GM12875 (cell line): ENCODE measurements at regions not wholly inside any gene's neighbourhood (a gene's known extent, or its start where the extent isn't known, plus 50 kb on each side); places are given as distances from the start of the nearest gene placed in this dataset.
"Not testable (repeated sequence)": the region's sequence is repeated elsewhere in the genome, so short reads cannot be mapped to it uniquely, and the experiment has no call there.

Source experiments
- H3K4me3 ChIP-seq: one replicate; pipeline ENCODE4 v1.5.1; 2011; ENCODE audit warnings: low read depth, low read length, control low read depth
- TF ChIP-seq, protein P1 (sequence below): IDR thresholded peaks from 2 replicates; pipeline ENCODE4 v1.5.1; 2011; ENCODE audit warnings: low read depth, mild to moderate bottlenecking, control low read depth, inconsistent platforms, low read length, moderate library complexity, borderline replicate concordance; ENCODE audit not compliant: insufficient read depth

DNA sequence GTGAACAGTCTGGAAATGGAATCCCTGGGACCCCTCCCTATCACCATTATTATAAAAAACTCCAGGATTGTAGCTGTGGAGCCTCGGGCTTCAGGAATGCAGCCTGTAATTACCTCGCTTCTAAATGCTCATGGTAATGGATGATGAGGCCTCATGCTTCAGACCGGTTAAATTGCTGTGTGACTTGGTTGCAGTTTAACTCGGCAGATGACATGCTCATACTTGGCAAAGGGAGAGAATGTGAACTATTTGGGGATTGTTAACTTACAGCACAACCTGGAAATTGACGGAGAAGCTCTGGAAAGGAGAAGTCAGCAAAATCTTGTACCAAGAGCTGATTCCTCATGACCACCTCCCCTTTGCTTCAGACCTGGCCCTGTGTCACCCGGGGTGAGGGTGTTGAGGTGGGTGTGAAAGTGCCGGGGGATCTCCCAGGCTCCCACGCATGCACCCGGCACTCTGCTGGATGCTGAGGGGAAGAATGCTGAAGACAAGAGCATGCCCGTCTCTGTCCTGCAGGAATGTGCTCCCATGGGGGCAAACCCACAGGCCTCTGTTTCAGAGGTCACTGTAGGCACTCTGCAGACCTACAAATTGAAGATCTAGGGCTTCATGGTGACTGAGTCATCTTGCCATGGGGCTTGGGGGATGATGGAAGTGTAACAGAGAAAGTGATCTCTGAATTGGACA, 364.8 kb downstream of the RPS6KC1 start:
- TF ChIP-seq, protein P1, sequence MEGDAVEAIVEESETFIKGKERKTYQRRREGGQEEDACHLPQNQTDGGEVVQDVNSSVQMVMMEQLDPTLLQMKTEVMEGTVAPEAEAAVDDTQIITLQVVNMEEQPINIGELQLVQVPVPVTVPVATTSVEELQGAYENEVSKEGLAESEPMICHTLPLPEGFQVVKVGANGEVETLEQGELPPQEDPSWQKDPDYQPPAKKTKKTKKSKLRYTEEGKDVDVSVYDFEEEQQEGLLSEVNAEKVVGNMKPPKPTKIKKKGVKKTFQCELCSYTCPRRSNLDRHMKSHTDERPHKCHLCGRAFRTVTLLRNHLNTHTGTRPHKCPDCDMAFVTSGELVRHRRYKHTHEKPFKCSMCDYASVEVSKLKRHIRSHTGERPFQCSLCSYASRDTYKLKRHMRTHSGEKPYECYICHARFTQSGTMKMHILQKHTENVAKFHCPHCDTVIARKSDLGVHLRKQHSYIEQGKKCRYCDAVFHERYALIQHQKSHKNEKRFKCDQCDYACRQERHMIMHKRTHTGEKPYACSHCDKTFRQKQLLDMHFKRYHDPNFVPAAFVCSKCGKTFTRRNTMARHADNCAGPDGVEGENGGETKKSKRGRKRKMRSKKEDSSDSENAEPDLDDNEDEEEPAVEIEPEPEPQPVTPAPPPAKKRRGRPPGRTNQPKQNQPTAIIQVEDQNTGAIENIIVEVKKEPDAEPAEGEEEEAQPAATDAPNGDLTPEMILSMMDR, result no peak

DNA sequence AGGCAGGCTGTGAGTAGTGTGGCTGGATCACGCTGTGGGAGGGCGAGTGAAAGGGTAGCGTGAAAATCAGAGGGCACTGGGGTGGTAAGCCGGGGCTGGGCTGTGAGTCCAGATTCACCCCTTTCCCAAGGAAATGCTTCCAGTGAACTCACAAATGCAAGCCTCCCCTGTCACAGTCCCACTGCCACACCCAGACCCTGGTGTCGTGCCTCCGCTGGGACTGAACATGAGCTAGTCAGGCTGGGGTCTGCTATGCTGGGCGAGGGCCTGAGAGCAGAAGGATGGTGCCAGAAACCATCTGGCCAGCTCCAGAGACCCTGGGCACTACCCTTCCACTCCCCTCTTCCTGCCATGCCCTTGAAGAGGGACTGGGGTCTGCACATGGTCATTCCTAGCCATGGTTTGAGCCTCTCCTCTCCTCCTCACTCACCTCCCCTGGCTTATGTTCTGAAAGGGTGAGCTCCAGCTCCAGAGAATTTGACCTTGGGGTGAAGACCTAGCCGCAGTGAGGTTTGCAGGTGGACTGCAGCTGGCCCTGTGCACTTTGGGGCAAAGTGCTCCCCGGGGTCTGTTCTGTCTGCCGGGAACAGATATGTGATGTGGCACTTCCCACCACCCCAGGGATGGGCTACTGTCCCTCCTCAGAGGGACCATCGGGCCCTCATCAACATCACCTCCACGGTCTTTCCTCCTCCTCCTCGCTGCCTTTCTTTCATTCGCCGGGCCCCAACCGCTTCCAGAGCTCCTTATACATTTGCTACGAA, 365.6 kb downstream of the RPS6KC1 start:
- TF ChIP-seq, protein P1, result no peak
- no peak overlapping the region for H3K4me3 ChIP-seq

More for the DNA sequence above, 364.8 kb downstream of the RPS6KC1 start:
- H3K4me3 ChIP-seq, result no peak overlapping the region

DNA sequence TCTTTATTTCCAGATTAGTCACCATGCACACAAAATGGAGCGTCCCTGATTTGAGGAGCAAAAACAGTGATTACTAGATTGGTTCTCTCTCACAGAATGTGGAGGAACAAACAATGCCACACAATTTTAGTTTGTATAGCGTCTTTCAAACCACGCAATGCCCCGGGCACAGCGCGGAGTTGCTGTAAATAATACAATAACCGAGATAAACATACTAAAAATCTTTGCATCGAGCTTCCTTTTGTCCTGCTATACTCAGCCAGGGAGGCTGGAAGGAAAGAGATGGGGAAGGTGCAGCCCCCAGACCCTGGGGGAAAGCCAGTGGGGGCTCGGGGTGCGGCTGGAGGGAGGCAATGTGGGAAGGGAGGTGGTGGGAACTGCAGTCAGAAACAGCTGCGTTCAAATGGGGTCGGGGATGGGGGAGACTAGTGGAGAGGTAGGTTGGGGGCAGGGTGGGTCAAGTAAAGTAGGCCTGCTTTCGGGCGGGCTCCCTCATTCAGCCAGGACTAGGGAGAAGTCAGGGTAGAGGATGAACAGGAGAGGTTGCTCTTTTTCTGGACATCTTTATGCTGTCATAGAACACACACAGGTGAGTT, 366.3 kb downstream of the RPS6KC1 start:
- no peak overlapping the region for H3K4me3 ChIP-seq
- TF ChIP-seq, protein P1, result no peak

DNA sequence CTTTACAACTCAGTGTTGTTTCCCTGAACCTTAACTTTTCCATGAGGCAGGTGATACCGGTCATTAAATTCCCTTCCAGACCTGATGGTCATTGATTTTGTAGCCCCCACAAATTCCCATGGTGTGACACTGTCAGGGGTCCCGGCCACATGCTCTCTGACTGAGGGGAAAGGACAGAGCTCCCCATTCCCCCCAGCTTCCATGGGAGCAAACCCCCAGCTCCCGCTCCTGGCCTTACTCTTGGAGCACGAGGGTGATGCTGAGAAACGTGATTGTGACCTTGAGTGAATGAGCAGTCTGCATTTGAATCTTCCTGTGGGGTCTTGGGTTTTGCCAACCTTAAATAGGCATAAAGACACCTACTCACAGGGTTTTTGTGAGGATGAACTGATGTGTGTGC, 366.8 kb downstream of the RPS6KC1 start:
- TF ChIP-seq, protein P1, result no peak

DNA sequence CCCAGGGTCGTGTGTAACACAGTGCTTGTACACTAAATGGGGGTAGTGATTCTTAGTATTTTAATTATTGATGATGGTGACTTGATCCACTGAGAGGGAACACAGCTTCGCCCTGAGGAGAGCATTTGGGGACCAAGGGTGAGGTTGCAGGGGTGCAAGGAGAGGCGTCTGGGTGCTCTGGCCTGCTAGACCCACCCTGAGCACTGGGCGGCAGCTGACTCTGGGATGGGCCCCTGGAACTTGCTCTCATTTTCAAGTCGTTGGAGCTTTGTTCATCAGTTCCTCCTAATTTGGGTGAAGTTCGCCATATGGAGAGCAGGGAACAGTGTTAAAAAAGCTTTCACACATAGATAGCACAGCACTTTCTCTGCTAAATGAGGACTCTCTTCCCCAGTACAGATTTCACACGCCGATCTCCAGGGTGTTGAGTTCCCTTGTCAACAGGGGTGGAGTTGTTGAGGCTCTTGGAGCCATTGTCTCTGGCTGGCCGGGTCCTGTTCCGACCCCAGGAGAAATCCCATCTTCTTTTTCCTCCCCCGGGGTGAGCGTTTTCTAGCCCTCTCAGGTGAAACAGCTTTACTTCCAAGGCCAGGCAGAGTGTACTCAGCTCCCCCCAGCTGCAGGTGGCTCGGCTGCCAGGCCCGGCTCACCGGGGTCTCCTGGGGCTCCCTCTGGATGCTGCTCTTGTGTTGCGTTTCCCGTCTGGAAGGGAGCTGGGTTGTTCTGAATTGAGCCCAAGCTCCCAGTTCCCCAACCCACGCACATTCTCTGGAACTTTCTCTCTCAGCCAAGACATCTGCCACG, 367.4 kb downstream of the RPS6KC1 start:
- no peak overlapping the region for H3K4me3 ChIP-seq
- TF ChIP-seq, protein P1, result no peak

More for the DNA sequence above, 366.8 kb downstream of the RPS6KC1 start:
- no peak overlapping the region for H3K4me3 ChIP-seq

DNA sequence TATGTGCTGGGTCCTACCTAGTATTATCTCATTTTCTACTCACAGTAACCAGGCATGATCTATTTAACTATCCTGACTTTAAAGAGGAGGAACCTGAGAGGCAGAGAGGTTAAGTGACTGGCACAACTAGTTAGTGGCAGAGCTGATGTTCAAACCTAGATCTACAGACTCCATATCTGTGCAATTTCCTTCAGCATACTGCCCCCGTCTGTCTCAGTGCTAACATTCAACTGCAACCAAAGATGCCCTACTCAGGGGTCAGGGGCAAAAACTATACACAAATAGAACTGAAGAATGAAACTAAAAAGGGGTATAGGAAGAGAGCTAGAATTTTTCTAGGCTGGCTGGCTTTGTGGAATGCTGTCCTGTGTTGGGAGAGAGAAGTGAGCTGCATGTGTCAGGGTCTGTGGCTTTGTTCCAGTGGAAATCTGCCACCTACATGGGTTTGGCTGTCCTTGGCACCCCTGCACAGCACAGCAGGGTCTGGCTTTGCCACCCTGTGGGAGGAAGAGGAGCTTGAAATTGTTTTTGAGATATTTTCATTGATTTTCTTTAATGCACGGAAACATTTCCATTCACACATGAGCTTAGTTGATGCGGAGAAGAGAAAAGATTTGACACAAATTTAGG, 368.5 kb downstream of the RPS6KC1 start:
- TF ChIP-seq, protein P1, result no peak
- H3K4me3 ChIP-seq, result no peak overlapping the region

DNA sequence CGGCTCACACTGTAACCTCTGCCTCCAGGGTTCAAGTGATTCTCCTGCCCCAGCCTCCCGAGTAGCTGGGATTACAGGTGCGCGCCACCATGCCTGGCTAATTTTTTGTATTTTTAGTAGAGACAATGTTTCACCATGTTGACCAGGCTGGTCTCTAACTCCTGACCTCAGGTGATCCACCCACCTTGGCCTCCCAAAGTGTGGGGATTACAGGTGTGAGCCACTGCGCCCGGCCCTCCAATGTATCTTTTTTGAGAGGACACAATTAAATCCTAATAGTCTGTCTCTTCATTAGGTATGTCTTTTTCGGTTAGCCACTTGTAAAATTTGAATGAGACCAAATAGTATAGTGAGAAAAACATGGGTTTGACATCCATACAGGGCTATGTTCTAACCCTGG, 370.1 kb downstream of the RPS6KC1 start:
- H3K4me3 ChIP-seq, result not testable (repeated sequence)
